GM10266 (cell line): ENCODE measurements at regions not wholly inside any gene's neighbourhood (a gene's known extent, or its start where the extent isn't known, plus 50 kb on each side); places are given as distances from the start of the nearest gene placed in this dataset.

Source experiments
- DNase-seq: peaks from one replicate; pipeline ENCODE4 v3.0.0; 2012; ENCODE audit errors: extremely low spot score
- CTCF ChIP-seq: IDR thresholded peaks from 2 replicates; pipeline ENCODE4 v1.5.1; 2012; ENCODE audit warnings: mild to moderate bottlenecking, low read depth; ENCODE audit not compliant: control insufficient read depth, insufficient read depth; ENCODE audit errors: missing control alignments

DNA sequence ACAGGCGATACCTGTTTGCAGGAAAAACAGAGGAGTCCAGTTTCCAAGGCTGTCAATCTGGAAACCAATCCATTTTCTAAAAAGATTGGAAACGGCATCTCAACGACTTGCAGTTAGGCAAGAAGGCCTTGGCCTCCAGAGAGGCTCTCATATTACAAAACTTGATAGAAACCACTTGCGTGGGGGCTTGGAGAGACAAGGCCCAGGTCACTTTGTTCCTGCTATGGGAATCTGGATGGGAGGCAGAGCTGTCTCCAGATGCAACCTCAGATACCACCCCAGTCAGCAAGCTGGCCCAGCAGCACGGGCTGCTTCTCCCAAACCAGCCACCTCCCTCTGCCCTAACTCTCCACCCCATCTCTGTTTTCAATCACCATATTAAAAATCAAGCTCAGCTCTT, 298.8 kb downstream of the TNS1 start:
- no peak for TF ChIP-seq CTCF
- DNase-seq, result no peak

GRCh38 chr2:217703102-217703501, 299.7 kb downstream of the TNS1 start:
- DNase-seq, result no peak
- no peak for TF ChIP-seq CTCF

DNA sequence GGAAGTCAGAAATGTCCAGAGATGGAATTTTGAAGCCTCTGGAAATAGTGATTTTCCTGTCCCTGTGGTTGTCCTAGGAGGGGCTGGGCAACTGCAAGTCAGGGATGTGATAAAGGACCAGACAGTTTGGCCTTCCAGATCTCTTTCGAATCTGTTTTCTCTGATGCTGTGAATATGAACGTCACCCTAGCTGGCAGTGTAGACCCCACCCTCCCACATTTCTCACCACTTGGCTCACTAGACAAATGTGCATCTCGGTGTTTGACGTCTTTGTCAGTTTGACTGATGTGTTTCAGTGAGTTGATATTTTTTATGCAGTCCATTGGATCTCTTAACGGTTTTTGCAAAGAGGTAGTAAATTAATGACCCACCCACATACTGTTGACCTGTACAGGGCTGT, 301.2 kb downstream of the TNS1 start:
- no peak for DNase-seq
- TF ChIP-seq CTCF, result no peak

DNA sequence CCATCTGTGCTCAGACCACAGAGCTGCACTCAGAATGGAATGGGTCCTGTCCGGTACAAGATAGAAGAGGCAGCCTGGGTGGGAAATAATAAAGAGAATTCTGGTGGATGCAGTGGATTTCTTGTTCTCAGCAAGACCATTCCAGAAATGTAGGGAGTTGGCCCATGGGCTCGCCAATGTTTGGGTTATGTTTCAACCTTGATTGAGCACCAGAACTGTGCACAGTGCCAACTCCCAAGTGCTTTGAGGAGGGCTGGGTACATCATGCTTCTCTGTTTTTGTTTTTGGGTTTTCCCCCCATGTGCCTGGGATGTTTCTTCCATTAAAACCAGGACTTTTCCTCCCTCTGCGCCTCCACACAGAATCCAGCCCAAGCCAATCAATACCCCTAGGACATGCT, 304.1 kb downstream of the TNS1 start:
- TF ChIP-seq CTCF, result no peak
- no peak for DNase-seq

- no peak for TF ChIP-seq CTCF
- DNase-seq, result no peak
These were observed 307.7 kb downstream of the TNS1 start for GRCh38 chr2:217695033-217695520.

- DNase-seq, result no peak
- no peak for TF ChIP-seq CTCF
These were observed 308.5 kb downstream of the TNS1 start for GRCh38 chr2:217694291-217694690.

DNA sequence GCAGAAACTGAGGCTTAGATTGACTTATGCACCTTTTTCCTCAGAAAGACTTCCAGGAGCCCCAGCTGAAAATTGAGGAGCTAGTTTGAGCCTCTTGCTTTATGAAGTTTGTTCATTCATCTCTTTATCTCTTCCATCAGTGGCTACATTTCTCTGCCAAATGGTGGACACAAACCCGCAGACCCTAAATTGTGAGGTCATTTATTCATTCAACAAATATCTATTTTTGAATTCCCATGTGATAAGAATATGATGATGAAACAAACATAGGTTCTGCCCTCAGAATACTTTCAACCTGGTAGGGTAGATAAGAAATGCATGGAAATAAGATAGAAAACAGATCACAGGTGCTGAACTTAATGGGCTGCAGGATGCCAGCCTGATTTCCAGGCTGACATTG, 309.4 kb downstream of the TNS1 start:
- DNase-seq, result no peak
- TF ChIP-seq CTCF, result no peak
